Astrocyte of the cerebellum (primary cell): ENCODE measurements at regions not wholly inside any gene's neighbourhood (a gene's known extent, or its start where the extent isn't known, plus 50 kb on each side); places are given as distances from the start of the nearest gene placed in this dataset.

Experiments
- DNase-seq: peaks from one replicate; pipeline ENCODE4 v3.0.0-alpha.2; 2011; ENCODE audit warnings: low read depth
- H3K4me3 ChIP-seq: 2 replicates; pipeline ENCODE4 v1.5.1; 2011; ENCODE audit warnings: mild to moderate bottlenecking, low read depth, low read length, moderate library complexity
- CTCF ChIP-seq: IDR thresholded peaks from 2 replicates; pipeline ENCODE4 v1.5.1; 2012; ENCODE audit warnings: low read length, low read depth, moderate library complexity, mild to moderate bottlenecking; ENCODE audit errors: missing control alignments
- in situ Hi-C: cut with HindIII; loops from 2 replicates; pipeline ENCODE4 v1.10.0; 2017; ENCODE audit warnings: low sequenced_read_pairs

GRCh38 chr2:120526997-120527945 lies 181.3 kb downstream of the INHBB start:
- no peak for DNase-seq
- H3K4me3 ChIP-seq, result no peak overlapping the region
- in situ Hi-C loops, result no loop called here
- TF ChIP-seq CTCF, result no peak

- no peak for DNase-seq
- H3K4me3 ChIP-seq, result no peak overlapping the region
- in situ Hi-C loops, result no loop called here
- no peak for TF ChIP-seq CTCF
Measured at GRCh38 chr2:120528051-120528692, 182.2 kb downstream of the INHBB start.

GRCh38 chr2:120528693-120529076 lies 182.7 kb downstream of the INHBB start:
- DNase-seq, result no peak
- in situ Hi-C loops, result no loop called here
- TF ChIP-seq CTCF, result no peak
- H3K4me3 ChIP-seq, result no peak overlapping the region

GRCh38 chr2:120530781-120531180 lies 184.8 kb downstream of the INHBB start:
- H3K4me3 ChIP-seq, result no peak overlapping the region
- no peak for TF ChIP-seq CTCF
- DNase-seq, result no peak
- in situ Hi-C loops, result no loop called here

- no peak for TF ChIP-seq CTCF
- H3K4me3 ChIP-seq, result no peak overlapping the region
- no peak for DNase-seq
- in situ Hi-C loops, result no loop called here
Measured at GRCh38 chr2:120531365-120531764, 185.4 kb downstream of the INHBB start.

GRCh38 chr2:120531863-120532600 lies 186.1 kb downstream of the INHBB start:
- TF ChIP-seq CTCF, result no peak
- no peak overlapping the region for H3K4me3 ChIP-seq
- in situ Hi-C loops, result no loop called here
- no peak for DNase-seq
